HepG2 (cell line): ENCODE measurements at regions not wholly inside any gene's neighbourhood (a gene's known extent, or its start where the extent isn't known, plus 50 kb on each side); places are given as distances from the start of the nearest gene placed in this dataset.

Source experiments
- ATF2 ChIP-seq: sonication (generic); formaldehyde crosslinking; IDR thresholded peaks from 2 replicates; pipeline ENCODE4 v1.4.0; 2020; ENCODE audit warnings: missing genetic modification reagents
- CREB1 ChIP-seq, 2 experiments: fragments of 450-650 bp in 1 of 2; IDR thresholded peaks; 2 replicates each; pipeline ENCODE4 v1.6.1; 2016 to 2017; ENCODE audit warnings: control low read depth in 1 of 2, mild to moderate bottlenecking in 1 of 2, missing compliant biosample characterization in 1 of 2, missing genetic modification characterization in 1 of 2
- EP300 ChIP-seq, 3 experiments: sonication (generic) in 1 of 3; formaldehyde crosslinking in 1 of 3; IDR thresholded peaks; 2 replicates each; pipeline versions ENCODE4 v1.5.1 to v1.6.1; 2011 to 2020; ENCODE audit warnings: low read depth in 2 of 3, low read length in 2 of 3, borderline replicate concordance in 1 of 3, improper control_type of control experiment in 1 of 3, mild to moderate bottlenecking in 1 of 3, missing genetic modification reagents in 1 of 3, moderate library complexity in 1 of 3
- GPBP1L1 ChIP-seq: sonication (generic); formaldehyde crosslinking; IDR thresholded peaks from 2 replicates; pipeline ENCODE4 v1.5.0; 2020; ENCODE audit warnings: mild to moderate bottlenecking, missing genetic modification reagents
- KAT8 ChIP-seq: IDR thresholded peaks from 2 replicates; pipeline ENCODE4 v1.6.1; 2016; ENCODE audit warnings: missing genetic modification reagents, missing compliant biosample characterization
- NFIC ChIP-seq: IDR thresholded peaks from 2 replicates; pipeline ENCODE4 v1.6.1; 2012; ENCODE audit warnings: mild to moderate bottlenecking, low read length, inconsistent platforms
- PHF21A ChIP-seq: sonication (generic); formaldehyde crosslinking; IDR thresholded peaks from 2 replicates; pipeline ENCODE4 v1.5.0; 2020; ENCODE audit warnings: mild to moderate bottlenecking, missing genetic modification reagents
- PPARG ChIP-seq: conservative IDR thresholded peaks from 2 replicates; pipeline ENCODE4 v1.6.1; 2016; ENCODE audit warnings: missing biosample characterization, missing genetic modification reagents
- REPIN1 ChIP-seq: sonication (generic); formaldehyde crosslinking; IDR thresholded peaks from 2 replicates; pipeline ENCODE4 v1.8.0; 2022; ENCODE audit warnings: missing genetic modification reagents, low read depth, mild to moderate bottlenecking, borderline replicate concordance
- SMAD3 ChIP-seq: sonication (generic); formaldehyde crosslinking; IDR thresholded peaks from 2 replicates; pipeline ENCODE4 v1.4.0; 2020; ENCODE audit warnings: missing genetic modification reagents
- TEF ChIP-seq: sonication (generic); formaldehyde crosslinking; IDR thresholded peaks from 2 replicates; pipeline ENCODE4 v1.5.0; 2020; ENCODE audit warnings: missing genetic modification reagents
- ZBTB37 ChIP-seq: sonication (generic); formaldehyde crosslinking; IDR thresholded peaks from 2 replicates; pipeline ENCODE4 v1.4.0; 2020; ENCODE audit warnings: mild to moderate bottlenecking, missing genetic modification reagents
- ZNF121 ChIP-seq: sonication (generic); formaldehyde crosslinking; IDR thresholded peaks from 2 replicates; pipeline ENCODE4 v1.5.0; 2020; ENCODE audit warnings: mild to moderate bottlenecking, missing genetic modification reagents
- ZNF230 ChIP-seq: sonication (generic); formaldehyde crosslinking; IDR thresholded peaks from 2 replicates; pipeline ENCODE4 v1.4.0; 2020; ENCODE audit warnings: mild to moderate bottlenecking, missing genetic modification reagents
- ZNF264 ChIP-seq: sonication (generic); formaldehyde crosslinking; IDR thresholded peaks from 2 replicates; pipeline ENCODE4 v1.4.0; 2020; ENCODE audit warnings: missing genetic modification reagents
- ZNF510 ChIP-seq: sonication (generic); formaldehyde crosslinking; IDR thresholded peaks from 2 replicates; pipeline ENCODE4 v1.4.0; 2020; ENCODE audit warnings: low read depth, mild to moderate bottlenecking, missing genetic modification reagents
- TF ChIP-seq, protein P1 (sequence below): sonication (generic); formaldehyde crosslinking; IDR thresholded peaks from 2 replicates; pipeline ENCODE4 v1.4.0; 2020; ENCODE audit warnings: missing genetic modification reagents, borderline replicate concordance
- TF ChIP-seq, protein P2 (sequence below): sonication (generic); formaldehyde crosslinking; conservative IDR thresholded peaks from 2 replicates; pipeline ENCODE4 v1.8.1; 2023; ENCODE audit warnings: missing genetic modification reagents

DNA sequence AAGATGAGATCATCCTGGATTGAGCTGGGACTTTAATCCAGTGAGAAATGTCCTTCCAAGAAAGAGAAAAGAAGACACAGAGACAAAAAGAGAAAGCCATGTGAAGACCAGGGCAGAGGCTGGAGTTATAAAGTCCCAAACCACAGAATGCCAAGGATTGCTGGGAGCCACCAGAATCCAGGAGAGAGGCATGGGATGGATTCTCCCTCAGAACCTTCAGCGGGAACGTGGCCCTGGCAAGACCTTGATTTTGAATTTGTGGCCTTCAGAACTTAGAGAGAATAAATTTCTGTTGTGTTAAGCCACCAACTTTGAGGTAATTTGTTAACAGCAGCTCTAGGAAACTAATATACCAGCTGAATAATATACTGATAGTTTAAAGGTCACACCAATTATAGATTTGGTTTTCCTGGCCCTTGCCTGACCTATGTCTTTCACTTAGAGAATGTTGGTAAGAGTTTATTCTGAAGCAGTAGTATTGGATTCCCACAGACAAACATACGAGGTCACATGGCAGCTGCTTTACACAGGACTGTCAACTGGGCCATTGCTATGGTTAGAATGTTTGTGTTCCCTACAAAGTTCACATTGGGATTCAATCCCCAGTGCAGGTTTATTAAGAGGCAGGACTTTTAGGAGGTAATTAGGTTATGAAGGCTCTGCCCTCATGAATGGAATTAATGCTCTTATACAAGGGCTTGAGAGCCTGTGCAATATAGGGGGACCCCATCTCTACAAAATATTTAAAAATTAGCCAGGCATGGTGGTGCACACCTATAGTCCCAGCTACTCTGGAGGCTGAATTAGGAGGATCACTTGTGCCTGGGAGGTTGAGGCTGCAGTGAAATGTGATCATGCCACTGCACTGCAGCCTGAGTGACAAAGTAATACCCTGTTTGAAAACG, 156.5 kb upstream of the EEA1 start (continued):
- TF ChIP-seq ATF2 (CRISPR knock-in tag) (peak; percentile 20; the same call in 1 of the 2 replicates), CREB1 (IDR thresholded peaks at IDR 0.05) (no peak), CREB1 (CRISPR knock-in tag; IDR thresholded peaks at IDR 0.05) (0 out of 2 replicates have a peak, but pooled peaks have one; percentile 15), SMAD3 (CRISPR knock-in tag) (0 out of 2 replicates have a peak, but pooled peaks have one; percentile 42), GPBP1L1 (no peak), REPIN1 (CRISPR knock-in tag) (0 out of 2 replicates have a peak, but pooled peaks have one; percentile 24), ZBTB37 (peak; percentile 37; the same call in 1 of the 2 replicates), EP300 (IDR thresholded peaks at IDR 0.05; ENCODE audit: low read depth in 2 of 2, low read length in 2 of 2) (peak in 1 of 2 experiments; percentile 43; a peak in 2 of 4 replicates), EP300 (CRISPR knock-in tag; IDR thresholded peaks at IDR 0.05; ENCODE audit: borderline replicate concordance) (no peak), ZNF510 (CRISPR knock-in tag) (no peak), ZNF121 (CRISPR knock-in tag) (no peak), PPARG (CRISPR knock-in tag) (peak; percentile 58; the same call in 1 of the 2 replicates), ZNF264 (CRISPR knock-in tag) (0 out of 2 replicates have a peak, but pooled peaks have one; percentile 27), TEF (CRISPR knock-in tag) (no peak), NFIC (peak; percentile 35; the same call in 1 of the 2 replicates), PHF21A (CRISPR knock-in tag) (peak; percentile 30; the same call in 1 of the 2 replicates), ZNF230 (no peak), KAT8 (CRISPR knock-in tag) (0 out of 2 replicates have a peak, but pooled peaks have one; percentile 15)
- TF ChIP-seq, protein P1, sequence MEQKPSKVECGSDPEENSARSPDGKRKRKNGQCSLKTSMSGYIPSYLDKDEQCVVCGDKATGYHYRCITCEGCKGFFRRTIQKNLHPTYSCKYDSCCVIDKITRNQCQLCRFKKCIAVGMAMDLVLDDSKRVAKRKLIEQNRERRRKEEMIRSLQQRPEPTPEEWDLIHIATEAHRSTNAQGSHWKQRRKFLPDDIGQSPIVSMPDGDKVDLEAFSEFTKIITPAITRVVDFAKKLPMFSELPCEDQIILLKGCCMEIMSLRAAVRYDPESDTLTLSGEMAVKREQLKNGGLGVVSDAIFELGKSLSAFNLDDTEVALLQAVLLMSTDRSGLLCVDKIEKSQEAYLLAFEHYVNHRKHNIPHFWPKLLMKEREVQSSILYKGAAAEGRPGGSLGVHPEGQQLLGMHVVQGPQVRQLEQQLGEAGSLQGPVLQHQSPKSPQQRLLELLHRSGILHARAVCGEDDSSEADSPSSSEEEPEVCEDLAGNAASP: peak; percentile 69; the same call in 1 of the 2 replicates
- TF ChIP-seq, protein P2, sequence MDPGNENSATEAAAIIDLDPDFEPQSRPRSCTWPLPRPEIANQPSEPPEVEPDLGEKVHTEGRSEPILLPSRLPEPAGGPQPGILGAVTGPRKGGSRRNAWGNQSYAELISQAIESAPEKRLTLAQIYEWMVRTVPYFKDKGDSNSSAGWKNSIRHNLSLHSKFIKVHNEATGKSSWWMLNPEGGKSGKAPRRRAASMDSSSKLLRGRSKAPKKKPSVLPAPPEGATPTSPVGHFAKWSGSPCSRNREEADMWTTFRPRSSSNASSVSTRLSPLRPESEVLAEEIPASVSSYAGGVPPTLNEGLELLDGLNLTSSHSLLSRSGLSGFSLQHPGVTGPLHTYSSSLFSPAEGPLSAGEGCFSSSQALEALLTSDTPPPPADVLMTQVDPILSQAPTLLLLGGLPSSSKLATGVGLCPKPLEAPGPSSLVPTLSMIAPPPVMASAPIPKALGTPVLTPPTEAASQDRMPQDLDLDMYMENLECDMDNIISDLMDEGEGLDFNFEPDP (CRISPR knock-in tag): no peak
